AG04449 (cell line): ENCODE measurements at regions not wholly inside any gene's neighbourhood (a gene's known extent, or its start where the extent isn't known, plus 50 kb on each side); places are given as distances from the start of the nearest gene placed in this dataset.

ENCODE experiments used
- CTCF ChIA-PET: fragments of 350-600 bp; formaldehyde crosslinking; extraction: SDS; loops from one replicate; lab custom pipeline; 2021; ENCODE audit warnings: antibody characterized with exemption; lab: Yijun Ruan, JAX
- POLR2A ChIA-PET: fragments of 400-600, 350-600 bp; formaldehyde crosslinking; extraction: SDS; loops from one replicate; lab custom pipeline; 2020; ENCODE audit warnings: antibody characterized with exemption, inconsistent platforms; lab: Yijun Ruan, JAX
- DNase-seq: peaks from one replicate; pipeline ENCODE4 v3.0.0-alpha.2; 2010; ENCODE audit warnings: low read depth, low spot score
- H3K4me3 ChIP-seq: 2 replicates; pipeline ENCODE4 v1.5.1; 2011; ENCODE audit warnings: low read depth, mild to moderate bottlenecking, control low read depth, low read length
- TF ChIP-seq, protein P1 (sequence below): IDR thresholded peaks from one replicate; pipeline ENCODE4 v1.5.1; 2011; ENCODE audit warnings: mild to moderate bottlenecking, moderate library complexity, low read length, control low read depth, inconsistent platforms; ENCODE audit not compliant: insufficient read depth; ENCODE audit errors: missing control alignments

DNA sequence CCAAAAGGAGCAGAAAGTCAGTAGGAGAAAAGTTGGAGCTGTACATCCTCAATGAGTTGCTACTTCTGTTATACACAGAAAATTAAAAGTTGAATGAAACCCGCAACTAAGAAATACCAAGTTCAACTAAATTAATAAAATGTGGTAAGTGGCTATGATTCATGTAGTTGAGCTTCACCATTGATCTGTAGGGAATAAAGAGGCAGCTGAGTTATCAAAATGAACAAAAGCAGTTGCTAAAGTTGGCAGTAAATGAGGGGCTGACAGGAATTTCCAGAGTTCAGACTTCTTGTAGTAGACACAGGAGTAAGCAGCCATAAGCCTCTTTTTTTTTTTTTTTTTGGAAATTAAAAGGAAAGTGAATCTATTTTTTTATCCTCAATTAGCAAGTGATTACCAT lies 234.6 kb downstream of the POSTN start:
- CTCF ChIA-PET, result interaction anchor here (0.6 to 1.0 kb wide), 2 partner anchors 139 to 245 kb away, joined by 4 read pairs; no protein-coding TSS in a partner anchor
- TF ChIP-seq, protein P1, sequence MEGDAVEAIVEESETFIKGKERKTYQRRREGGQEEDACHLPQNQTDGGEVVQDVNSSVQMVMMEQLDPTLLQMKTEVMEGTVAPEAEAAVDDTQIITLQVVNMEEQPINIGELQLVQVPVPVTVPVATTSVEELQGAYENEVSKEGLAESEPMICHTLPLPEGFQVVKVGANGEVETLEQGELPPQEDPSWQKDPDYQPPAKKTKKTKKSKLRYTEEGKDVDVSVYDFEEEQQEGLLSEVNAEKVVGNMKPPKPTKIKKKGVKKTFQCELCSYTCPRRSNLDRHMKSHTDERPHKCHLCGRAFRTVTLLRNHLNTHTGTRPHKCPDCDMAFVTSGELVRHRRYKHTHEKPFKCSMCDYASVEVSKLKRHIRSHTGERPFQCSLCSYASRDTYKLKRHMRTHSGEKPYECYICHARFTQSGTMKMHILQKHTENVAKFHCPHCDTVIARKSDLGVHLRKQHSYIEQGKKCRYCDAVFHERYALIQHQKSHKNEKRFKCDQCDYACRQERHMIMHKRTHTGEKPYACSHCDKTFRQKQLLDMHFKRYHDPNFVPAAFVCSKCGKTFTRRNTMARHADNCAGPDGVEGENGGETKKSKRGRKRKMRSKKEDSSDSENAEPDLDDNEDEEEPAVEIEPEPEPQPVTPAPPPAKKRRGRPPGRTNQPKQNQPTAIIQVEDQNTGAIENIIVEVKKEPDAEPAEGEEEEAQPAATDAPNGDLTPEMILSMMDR, result no peak
- POLR2A ChIA-PET, result no interaction called here
- H3K4me3 ChIP-seq, result no peak overlapping the region
- no peak for DNase-seq

DNA sequence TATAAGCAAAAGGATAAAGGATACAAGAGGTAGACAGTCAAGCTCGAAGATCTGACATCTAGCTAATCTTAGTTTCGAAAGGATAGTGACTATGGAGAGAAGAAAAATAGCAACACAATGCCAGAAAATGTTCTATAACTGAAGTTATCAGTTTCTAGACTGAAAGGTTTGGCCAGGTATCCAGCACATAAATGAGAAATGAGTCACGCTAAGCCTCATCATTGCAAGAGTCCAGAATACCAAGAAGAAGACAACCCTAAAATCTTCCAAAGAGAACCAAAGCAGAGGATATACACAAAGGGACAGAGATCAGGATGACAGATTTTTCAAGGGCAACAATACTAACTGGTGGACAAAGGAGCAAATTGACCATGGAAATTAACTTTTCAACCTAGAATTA lies 237.0 kb downstream of the POSTN start:
- CTCF ChIA-PET, result interaction anchor here (1.0 kb wide), 1 partner anchor 241 kb away, joined by 5 read pairs; no protein-coding TSS in a partner anchor
- no peak for DNase-seq
- TF ChIP-seq, protein P1, result no peak
- no peak overlapping the region for H3K4me3 ChIP-seq
- POLR2A ChIA-PET, result no interaction called here

DNA sequence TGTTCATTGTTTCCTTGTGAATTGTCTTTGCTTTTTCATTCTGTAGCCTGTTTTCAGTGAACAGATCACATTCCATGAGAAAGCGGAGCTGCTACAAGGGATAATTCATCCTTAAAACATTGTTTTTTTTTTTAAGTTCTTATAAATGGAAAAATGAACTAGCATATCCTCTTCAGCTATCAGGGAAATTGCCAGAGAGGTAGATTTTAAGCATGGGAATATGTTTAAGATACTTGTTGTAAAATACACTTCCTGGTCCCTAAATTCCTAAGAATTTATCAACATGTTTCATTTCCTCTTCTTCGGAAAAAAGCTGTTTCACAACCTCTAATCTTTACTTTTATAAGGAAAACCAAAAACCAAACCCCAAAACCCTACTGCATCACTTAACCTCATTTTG lies 238.0 kb downstream of the POSTN start:
- ChIA-PET POLR2A (no interaction called here), CTCF (no interaction called here)
- no peak overlapping the region for H3K4me3 ChIP-seq
- TF ChIP-seq, protein P1, result no peak
- DNase-seq, result no peak

DNA sequence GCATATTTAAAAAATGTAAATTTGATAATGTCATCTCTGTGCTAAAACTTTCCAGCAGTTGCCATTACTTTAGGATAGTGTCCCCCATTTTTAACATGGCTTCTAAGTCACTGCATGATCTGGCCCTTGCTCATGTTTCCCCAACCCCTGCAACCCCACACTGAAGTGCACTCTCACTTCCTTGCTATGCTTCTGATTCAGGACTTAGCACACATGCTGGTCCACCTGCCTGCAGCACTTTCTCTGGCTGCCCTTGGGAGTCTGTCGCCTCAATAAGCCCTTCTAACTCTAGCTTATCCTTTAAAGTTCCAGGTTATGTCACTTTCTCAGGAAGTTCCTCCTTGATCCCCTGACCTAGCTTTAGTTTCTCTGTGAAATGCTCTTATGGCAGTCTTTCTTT lies 241.0 kb downstream of the POSTN start:
- TF ChIP-seq, protein P1, result no peak
- no peak overlapping the region for H3K4me3 ChIP-seq
- no peak for DNase-seq
- ChIA-PET POLR2A (interaction anchor here (0.6 kb wide), 1 partner anchor 28 kb away, joined by 3 read pairs; no protein-coding TSS in a partner anchor), CTCF (no interaction called here)

DNA sequence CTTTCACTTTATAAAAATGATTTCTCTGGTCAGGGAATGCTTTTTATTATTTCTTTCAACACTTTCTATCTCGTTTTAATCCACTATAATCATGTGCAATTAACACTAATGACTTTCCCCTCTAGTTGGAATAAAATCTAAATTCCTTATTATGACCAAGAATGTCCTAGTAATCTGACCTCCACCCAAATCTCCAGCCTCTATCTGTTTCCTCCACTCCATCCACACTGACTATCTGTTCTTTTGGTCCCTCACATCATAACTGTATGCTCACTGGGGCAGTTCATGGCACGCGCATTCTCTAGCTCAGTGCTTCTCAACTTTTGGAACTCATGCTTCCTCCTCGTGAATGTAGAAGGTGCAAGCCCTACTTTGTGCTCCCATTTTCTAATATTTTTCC lies 244.7 kb downstream of the POSTN start:
- TF ChIP-seq, protein P1, result no peak
- ChIA-PET CTCF (no interaction called here), POLR2A (no interaction called here)
- no peak for DNase-seq
- no peak overlapping the region for H3K4me3 ChIP-seq

DNA sequence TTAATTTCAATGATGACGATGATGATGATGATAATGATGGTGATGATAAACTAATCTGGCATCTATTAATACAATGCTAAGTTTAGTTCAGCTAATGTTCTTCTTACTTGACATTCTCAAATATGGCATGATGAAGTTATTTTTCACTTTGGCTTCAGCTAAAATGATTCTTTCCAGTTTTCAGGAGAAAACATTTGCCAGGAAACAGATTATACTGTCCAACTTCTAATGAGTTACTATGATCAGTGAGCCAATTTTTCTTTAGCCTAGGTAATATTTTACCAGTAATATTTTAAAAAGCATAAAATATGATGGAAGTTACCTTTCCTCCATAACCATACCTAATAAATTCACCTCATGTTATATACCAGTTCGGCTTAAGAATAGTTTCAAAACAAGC lies 245.7 kb upstream of the CSNK1A1L start:
- TF ChIP-seq, protein P1, result no peak
- ChIA-PET CTCF (no interaction called here), POLR2A (no interaction called here)
- DNase-seq, result no peak
- no peak overlapping the region for H3K4me3 ChIP-seq
